RPMI7951 (cell line): ENCODE measurements at regions not wholly inside any gene's neighbourhood (a gene's known extent, or its start where the extent isn't known, plus 50 kb on each side); places are given as distances from the start of the nearest gene placed in this dataset.

Experiments used
- DNase-seq: peaks from one replicate; pipeline ENCODE4 v3.0.0-alpha.2; 2012; ENCODE audit warnings: low read depth

DNA sequence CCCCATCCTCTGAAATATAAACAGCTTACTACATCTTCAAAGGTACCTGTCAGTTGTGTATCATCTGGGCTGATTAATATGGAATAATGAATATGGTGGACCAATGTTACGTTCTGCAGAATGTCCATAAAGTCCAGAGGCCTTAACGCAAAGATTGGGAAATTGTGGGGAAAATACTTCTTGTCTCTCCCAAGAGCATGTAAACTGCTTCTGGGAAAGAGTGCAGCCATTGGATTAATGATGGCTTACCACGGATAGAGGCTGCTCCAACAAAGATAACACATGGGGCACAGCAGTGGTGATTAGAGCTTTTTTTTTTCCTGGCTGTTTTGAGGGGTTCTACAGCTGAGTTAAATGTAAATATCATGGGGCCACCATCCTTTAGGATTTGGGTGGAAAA, 340.4 kb upstream of the AKR1E2 start:
- DNase-seq, result no peak

DNA sequence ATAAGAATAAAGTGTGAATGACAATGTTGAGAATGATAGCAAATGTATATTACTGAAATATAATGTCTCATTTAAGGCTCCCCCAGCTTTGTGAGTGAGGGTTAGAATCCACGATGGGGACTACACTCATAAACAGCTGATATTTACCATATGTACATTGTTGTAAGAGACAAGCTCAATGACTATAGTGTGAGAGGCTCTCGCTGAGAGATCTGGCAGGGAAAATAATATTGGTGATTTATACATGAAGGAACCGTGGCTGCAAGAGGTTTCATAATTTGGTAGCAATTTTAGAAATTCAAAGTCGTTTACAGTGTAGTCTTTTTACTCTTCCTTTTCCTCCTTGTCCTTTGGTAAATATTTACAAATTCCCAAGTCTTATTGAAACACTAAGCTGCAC, 342.2 kb upstream of the AKR1E2 start:
- DNase-seq, result no peak

DNA sequence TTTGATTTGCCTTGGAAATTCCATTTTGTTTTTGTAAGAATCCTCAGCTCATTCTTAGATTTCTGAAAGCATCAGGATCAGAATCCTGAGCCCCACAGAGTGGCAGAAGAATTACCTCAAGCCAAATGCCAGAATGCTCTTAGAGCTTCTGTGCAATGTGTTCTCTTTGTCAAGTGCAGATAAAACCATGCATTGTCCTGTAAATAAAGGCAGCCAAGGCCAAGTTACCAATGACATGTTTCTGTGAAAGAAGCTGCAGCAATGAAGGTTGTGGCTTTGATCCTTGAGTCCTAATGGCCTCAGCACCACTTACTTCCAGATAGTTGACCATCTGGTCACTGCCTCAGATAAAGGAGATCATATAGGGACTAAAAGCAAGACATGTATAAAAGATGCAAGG, 343.3 kb upstream of the AKR1E2 start:
- no peak for DNase-seq

DNA sequence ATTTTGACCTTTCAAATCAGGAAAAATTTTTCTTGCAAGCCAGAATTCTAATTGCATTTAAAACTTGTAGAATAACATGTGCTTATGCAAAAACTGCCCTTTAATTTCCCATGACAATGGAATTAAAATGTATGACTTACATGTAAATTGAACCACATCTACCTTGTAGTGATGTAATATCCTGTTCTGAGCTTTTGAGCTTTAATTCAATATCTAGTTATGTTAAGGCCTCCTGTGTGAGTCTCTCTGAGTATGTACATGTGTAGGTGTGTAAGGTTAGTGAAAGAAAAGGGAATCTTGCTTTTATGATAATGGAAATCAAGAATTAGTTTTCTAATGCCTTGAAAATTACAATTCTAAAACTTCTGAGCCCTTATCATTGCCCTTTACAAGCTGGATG, 344.8 kb upstream of the AKR1E2 start:
- DNase-seq, result no peak

DNA sequence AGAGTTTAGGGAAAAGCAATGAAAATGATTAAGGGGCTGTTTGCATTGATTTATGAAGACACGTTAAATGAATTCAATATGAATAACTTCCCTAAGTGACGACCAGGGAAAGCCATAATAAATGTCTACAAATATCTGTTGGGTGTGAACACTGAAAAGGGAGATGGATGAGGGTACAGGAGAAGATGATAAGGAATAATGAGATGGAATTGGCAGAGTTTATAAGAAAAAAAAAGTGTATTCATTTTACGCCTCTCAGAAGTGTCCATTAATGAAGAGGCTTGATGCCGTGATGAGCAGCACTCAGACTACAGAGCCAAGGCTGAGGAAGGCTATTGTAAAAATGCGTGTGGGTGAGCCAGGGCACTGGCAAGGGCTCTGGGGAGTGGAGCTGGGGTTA, 346.7 kb upstream of the AKR1E2 start:
- no peak for DNase-seq

DNA sequence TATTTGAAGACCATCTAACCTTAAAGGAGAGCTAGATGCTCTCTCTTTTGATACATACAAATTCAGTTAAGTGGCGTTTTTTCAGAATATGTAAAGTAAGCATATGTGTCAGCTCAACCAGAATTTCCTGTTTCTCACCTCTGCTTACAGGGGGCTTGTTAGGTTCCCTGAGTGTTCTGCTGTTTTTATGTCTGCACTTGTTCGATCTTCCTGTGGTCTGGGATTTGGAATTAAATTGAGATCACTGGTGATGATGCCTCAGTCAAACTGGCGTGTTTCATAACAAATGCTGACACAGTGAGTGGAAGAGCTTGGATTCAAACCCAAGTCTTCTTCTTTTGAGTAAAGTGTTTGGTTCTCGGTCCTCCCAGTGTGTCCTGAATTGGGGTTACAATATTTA, 348.3 kb upstream of the AKR1E2 start:
- no peak for DNase-seq

DNA sequence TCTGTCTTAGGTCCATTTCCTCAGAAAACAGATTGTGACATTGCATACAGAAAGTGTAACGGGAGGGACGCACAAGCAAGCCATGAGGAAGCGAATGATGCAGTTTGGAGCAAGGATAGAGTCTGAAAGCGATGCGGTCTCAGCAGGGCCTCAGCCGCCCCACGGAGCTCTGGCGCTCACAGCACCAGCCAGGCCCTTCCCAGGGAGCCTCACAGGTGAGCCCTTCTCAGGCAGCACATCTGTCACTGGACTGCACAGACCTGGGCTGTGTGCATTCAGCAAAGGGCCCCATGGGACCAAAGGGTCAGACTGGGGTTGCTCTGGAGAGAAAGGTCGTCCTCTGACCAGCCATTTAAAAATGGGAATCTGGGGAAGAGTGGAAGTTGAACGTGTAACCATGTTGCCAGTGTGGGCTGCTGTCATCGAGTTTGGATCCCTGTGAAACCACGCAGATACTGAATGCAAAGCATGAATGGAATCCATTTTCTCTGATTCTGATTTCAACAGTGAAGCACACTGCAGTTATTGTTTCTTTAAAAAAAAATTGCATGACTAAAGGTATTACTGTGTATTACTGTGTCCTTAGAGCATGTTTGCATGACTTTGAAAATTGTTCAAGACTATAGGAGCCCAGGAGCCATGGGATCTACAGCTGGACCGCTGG, 350.0 kb upstream of the AKR1E2 start:
- DNase-seq, result no peak

DNA sequence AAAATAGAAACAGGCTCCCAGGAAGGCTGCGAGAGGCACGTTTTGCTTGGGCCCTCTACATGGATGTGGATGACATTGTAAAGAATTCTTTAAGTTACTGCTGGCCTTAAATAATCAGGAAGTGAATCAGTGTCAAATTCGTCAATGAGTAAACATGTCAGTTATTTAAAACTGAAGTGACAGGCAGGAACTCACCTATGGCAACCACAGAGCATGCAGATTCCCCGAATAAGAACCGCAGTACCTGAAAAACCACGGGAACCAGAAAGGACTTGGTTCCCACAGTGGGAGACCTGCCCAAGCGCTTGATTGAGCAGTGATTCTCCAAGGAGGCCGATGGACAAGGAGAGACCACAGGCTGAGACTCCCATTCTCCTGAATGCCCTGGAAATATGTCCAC, 351.2 kb upstream of the AKR1E2 start:
- DNase-seq, result no peak

DNA sequence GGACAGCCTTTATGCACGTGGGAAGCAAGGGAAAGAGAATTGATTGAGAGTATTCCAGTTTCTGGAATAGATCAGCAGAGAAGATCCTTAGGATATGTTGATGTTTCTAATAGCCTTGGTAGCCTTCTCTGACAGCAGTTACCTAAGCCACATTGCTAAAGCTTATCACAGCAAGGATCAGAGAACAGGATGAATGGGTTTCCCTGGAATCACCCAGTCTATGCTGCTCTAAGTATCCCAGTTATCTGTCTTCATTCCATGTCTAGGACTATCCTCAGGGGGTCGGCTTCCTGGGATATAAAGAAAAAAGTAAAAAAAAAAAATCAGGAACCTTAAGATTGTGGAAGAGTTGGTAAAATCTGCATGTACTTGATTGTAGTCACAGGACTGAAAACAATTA, 352.0 kb upstream of the AKR1E2 start:
- DNase-seq, result no peak

DNA sequence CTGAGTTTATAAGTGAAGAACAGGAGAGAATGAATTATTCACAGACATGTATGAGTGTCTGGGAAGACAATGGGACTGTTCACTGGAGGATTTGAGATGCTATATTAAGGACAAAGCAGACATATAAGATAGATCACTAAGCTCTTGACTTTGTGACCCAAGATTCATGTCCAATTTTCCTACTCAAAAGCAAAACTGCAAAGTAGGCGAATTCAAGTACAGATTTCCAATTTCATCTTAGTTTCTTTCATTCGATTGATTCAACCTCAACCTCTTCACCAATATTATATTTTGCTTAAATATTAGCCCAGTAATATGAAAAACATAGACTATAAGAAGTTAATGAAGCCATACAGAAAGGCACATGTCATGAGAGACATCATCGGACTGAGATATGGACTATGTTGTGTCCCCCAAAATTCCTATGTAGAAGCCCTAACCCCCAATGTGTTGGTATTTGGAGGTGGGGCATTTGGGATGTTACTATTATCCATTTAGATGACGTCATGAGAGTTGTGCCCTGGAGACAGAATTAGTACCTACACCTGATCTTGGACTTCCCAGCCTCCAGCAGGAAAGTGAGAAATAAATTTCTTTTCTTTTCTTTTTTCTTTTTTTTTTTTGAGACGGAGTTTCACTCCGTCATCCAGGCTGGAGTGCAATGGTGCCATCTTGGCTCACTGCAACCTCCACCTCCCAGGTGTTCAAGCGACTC, 353.7 kb upstream of the AKR1E2 start:
- peak; percentile 6 for DNase-seq

DNA sequence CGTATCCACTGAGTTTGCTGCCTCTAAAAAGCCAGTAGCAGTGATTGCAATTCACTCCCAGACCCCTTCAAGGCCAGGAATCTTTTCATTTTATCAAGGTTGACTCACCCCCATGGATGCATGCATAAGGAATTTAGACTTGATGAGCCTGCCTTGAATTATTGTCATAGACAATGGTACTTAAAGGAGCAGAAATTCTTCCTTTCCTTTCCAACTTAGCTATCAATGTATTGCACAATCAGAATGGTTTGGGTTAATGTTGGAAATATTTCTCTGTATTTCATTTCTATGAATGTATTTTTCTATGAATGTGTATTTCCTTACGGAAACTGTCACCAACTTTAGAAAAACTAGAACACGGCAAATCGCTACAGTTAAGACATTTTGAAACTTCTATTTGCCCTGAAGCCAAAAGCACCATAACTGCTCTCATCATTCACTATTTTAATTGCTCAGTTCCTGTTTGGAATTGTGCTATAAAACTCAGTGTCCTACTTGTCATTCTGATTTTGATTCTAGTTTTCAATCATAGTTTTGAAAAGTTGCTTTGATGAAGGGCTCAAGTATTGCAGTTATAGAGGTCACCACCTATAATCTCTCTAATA, 355.7 kb upstream of the AKR1E2 start:
- DNase-seq, result peak; percentile 84

DNA sequence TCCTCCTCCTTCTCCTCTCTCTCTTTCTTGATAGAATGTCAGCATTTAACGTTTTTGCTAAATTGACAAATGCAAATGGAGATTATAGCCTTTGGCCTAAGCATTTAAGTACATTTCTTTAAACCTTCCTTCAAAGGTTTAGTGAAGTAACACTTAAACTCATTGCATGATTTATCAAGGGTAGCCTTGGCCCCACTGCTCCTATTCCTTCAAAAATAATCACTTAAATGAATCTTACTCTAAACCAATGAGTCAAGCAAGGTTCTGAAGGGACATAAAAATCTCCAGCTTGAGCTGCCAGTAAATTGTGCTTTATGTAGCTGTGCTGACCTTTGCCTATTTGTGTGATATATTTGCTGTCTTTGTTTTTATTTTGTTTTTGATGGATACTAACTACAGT, 358.5 kb upstream of the AKR1E2 start:
- DNase-seq, result no peak

DNA sequence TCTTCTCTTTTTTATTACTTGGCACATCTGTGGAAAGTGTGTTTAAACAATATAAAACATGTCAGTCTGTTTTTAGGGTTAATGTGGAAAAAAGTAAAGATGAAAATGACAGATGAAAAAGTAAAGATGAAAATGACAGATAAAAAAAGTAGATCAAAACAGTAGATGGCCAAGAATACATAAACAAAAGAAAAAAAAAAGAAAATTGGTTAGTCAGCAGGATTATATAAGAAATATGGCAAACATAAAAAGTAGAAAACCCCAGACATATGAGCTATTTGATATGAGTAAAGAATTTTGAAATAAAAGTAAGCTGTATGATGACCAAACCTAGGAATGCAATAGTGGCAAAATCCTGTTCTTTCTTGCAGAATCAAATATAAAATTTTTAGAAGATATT, 365.7 kb upstream of the AKR1E2 start:
- no peak for DNase-seq

DNA sequence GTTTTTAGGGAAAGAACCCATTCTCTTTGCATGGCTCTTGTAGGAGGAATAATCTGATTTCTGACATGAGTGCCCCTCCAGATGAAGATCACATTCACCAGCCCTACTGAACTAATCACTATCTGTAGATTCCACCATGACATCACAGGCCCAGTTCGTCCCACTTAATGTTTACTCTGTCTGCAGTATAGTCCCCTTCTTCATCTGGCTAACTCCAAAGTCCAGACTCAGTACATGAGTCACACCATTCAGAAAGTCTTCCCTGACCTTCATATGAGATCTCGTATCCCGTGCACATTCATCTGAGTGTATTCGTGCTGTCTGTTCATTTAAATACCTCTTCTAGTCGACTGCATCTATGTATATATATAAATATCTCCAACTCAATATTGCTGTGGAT, 366.5 kb upstream of the AKR1E2 start:
- DNase-seq, result peak; percentile 15

DNA sequence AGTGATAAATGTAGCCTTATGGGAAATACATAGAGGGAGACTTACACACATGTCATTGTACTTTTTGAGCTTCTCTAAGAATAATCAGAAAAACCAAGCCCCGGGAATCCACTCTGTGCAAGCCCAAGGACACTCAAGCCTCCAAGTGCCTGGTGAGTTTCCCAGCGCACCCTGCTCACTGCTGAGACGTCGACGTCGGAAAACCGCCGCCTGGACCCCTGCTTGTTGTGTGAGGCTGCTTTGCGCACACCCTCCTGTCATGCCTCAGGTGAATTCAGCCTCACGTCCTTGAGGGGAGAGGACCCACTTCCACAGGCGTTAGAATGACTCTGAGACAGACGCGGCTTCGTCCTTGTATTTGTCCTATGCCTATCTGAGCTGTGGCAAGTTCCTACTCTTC, 368.4 kb upstream of the AKR1E2 start:
- DNase-seq, result no peak

DNA sequence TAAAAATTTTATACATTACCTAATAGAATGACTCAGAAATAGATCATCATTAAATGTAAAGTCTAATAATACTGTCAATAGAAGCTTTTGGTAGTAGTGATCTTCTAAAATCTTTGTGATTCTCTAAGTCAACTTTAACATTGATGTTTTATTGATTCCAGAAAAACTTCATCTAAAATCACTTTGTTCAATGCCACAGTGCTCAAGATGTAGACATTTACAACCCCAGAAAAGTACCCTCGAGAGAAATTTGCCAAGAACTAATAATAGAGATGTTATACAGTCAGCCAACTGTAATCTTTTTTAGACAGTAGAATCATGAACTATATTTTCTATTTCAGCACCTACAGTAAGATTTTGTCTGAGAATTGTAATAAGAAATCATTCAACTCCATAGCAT, 369.2 kb upstream of the AKR1E2 start:
- DNase-seq, result no peak

DNA sequence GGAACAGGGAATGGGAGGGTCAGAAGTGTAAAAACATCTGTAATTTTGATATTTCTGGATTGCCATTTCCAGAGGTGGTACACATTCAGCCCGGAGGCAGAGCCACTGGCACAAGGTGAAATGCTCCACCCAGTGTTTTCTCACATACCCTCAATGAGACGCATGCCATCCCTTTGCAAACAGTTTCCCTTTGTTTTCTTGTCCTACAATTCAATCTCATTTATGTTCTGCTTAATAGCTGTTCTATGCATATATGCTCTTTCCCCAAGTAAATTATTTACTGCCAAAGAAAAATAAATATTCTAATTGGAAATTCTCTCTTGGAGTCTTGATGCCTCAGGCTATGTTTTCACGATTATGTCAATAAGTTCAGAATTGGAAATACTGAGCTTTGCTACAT, 369.7 kb upstream of the AKR1E2 start:
- no peak for DNase-seq

DNA sequence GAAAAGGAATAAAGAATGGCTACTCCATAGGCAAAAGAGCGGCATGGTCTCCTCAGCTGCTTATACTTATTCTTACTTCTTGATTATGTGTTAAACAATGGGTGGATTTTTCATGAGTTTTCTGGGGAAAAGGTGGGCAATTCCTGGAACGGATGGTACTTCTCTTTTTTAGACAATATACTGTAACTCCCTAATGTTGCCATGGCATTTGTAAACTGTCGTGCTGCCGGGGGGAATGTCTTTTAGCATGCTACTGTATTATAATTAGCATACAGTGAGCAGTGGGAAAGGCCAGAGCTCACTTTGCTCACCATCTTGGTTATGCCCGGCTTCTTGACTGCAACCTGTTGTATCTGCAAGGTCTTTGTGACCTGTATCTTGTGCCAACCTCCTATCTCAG, 372.1 kb upstream of the AKR1E2 start:
- DNase-seq, result no peak

DNA sequence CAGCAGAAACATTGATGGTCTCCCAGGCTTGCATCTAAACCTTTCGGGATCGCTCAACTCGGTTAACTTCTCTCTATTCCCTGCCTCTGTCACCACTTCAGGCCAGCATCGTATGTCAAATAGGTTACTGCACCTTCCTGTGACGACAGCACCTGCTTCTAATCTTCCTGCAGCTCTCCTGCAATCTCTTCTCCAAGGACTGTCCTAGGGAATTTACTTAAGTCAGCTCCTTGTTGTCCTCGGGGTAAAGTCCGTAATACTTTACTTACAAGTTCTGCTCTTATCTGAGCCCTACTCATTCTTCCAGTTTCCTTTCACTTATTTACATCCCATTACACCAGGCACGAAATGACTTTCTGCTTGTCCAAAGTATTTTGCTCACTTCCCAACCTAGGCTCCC, 372.7 kb upstream of the AKR1E2 start:
- no peak for DNase-seq

DNA sequence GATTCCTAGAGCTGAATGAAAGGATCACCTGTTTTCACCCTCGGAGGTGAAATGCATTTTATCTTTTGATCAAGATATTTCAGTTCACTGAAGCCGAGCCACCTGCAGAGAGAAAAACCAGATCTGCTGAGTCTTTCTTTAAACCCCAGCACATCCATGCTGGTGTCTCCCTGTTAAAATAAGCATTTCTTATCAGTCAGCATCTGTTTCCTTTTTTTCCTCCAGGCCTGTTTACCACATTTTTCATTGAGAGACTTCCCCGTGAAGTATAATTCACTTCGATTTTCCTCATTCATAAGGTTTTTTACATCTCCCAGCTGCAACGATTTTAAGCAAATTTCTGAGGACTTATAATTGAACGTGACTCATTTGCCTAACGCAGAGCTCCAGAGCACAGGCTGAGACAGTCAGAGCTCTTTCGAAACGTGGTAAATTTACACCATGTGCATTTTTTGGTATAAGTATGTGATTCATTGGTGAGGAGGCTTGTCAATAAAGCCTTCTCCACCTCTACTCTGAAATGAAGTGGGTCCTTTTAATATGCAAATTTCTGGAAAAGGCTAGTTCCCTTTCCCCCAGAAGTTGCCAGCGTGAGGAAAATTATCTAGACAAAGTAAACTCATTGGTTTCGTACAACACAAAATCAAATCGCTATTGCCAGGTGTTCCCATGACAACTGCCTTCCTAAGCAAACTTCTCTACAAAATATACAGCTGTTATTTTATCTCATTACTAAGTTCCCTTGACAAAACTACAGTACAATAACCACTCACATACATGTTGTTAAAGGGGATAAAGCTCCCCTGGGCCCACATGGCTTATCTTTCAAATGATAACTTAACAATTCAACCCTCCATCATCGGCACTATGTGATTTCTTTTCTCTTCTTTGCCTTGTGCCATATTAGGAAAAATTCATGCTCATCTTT, 374.8 kb upstream of the AKR1E2 start:
- DNase-seq, result peak; percentile 86

DNA sequence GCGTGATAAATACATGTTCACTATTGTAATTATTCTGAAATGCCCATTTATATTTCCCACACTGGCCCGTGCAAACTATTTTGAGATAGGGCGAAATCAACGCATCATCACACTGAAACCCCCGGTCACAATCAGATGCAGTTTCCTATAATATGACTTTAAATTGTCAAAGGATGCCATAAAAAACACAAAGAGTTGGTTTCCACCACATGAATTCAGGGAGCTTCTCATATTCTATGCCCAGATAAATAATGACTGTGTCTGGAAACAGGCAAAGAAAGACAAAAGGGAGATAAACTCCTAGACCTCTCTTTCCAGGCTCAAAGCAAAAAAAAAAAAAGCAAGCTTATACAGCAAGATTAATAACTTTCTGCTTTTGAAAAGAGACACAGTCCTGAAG, 375.8 kb upstream of the AKR1E2 start:
- DNase-seq, result no peak

DNA sequence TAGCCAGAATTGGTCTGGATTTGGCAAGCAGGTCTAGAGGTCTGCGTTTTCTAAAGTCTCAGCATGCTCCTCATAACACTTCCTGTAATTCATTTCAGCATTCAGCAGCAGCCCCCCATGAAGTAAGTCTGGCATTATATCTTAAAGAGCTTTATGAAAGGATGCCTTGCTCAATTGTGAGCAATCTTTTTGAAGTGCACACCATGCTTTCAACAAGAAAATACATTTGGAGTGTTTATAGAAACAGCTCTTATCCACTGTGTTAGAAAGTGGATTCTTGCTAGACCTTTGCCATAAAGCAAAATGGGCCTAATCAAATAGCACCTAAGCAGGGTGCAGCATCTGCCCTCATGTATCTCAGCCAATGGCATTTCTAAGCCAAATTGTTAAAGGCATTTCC, 378.0 kb upstream of the AKR1E2 start:
- DNase-seq, result no peak
